HEK293 (cell line): ENCODE measurements at regions not wholly inside any gene's neighbourhood (a gene's known extent, or its start where the extent isn't known, plus 50 kb on each side); places are given as distances from the start of the nearest gene placed in this dataset.

Experiments
- CTCF ChIA-PET: fragments of 350-600 bp; formaldehyde crosslinking; extraction: SDS; loops from one replicate; lab custom pipeline; 2021; ENCODE audit warnings: antibody characterized with exemption; lab: Yijun Ruan, JAX
- POLR2A ChIA-PET: fragments of 300-600 bp; formaldehyde crosslinking; extraction: SDS; loops from one replicate; lab custom pipeline; 2020; ENCODE audit warnings: antibody characterized with exemption, inconsistent platforms; lab: Yijun Ruan, JAX
- H3K27ac ChIP-seq: fragments of 200-500 bp; sonication (Bioruptor generic); 2 replicates; pipeline ENCODE4 v1.5.1; 2014; ENCODE audit warnings: low read depth, low read length, control low read depth, inconsistent platforms; ENCODE audit errors: extremely low read depth
- H3K36me3 ChIP-seq, 2 experiments: fragments of 200-500 bp in 1 of 2; sonication (Bioruptor generic) in 1 of 2; 1 replicate in 1 of 2; 2 replicates in 1 of 2; pipeline ENCODE4 v1.5.1; 2014 to 2017; ENCODE audit warnings: inconsistent platforms in 2 of 2, low read length in 2 of 2; ENCODE audit not compliant: control insufficient read depth in 2 of 2, insufficient read depth in 1 of 2
- H3K4me1 ChIP-seq: fragments of 200-500 bp; sonication (Bioruptor generic); 2 replicates; pipeline ENCODE4 v1.5.1; 2014; ENCODE audit warnings: mild to moderate bottlenecking, low read length, inconsistent platforms; ENCODE audit not compliant: control insufficient read depth, insufficient read depth
- H3K4me3 ChIP-seq: 2 replicates; pipeline ENCODE4 v1.5.1; 2011; ENCODE audit warnings: low read depth, mild to moderate bottlenecking, control low read depth, low read length, moderate library complexity
- H3K9me3 ChIP-seq: fragments of 200-500 bp; sonication (Bioruptor generic); 2 replicates; pipeline ENCODE4 v1.5.1; 2014; ENCODE audit warnings: low read depth, low read length, inconsistent platforms; ENCODE audit not compliant: control insufficient read depth, insufficient read depth
- BCL11B ChIP-seq: fragments of 450-650 bp; formaldehyde crosslinking; IDR thresholded peaks from 2 replicates; pipeline ENCODE4 v1.5.1; 2016; ENCODE audit warnings: low read depth, missing biosample characterization, missing genetic modification characterization
- FEZF1 ChIP-seq: fragments of 450-650 bp; formaldehyde crosslinking; IDR thresholded peaks from 2 replicates; pipeline ENCODE4 v1.5.1; 2016; ENCODE audit warnings: missing biosample characterization, missing genetic modification characterization
- KLF8 ChIP-seq: fragments of 450-650 bp; formaldehyde crosslinking; IDR thresholded peaks from 2 replicates; pipeline ENCODE4 v1.5.1; 2016; ENCODE audit warnings: missing biosample characterization, missing genetic modification characterization
- OSR2 ChIP-seq: fragments of 450-650 bp; formaldehyde crosslinking; IDR thresholded peaks from 2 replicates; pipeline ENCODE4 v1.5.1; 2016; ENCODE audit warnings: missing biosample characterization, missing genetic modification characterization
- PRDM4 ChIP-seq: fragments of 450-650 bp; formaldehyde crosslinking; IDR thresholded peaks from 2 replicates; pipeline ENCODE4 v1.5.1; 2017; ENCODE audit warnings: missing biosample characterization, missing genetic modification characterization
- PRDM6 ChIP-seq: fragments of 450-650 bp; formaldehyde crosslinking; IDR thresholded peaks from 2 replicates; pipeline ENCODE4 v1.5.1; 2017; ENCODE audit warnings: missing biosample characterization, missing genetic modification characterization
- SP7 ChIP-seq: fragments of 450-650 bp; formaldehyde crosslinking; IDR thresholded peaks from 2 replicates; pipeline ENCODE4 v1.5.1; 2016; ENCODE audit warnings: missing biosample characterization, missing genetic modification characterization
- TRIM28 ChIP-seq: IDR thresholded peaks from 2 replicates; pipeline ENCODE4 v1.6.1; 2011; ENCODE audit warnings: low read length, control low read depth, borderline replicate concordance
- ZBTB49 ChIP-seq: fragments of 450-650 bp; formaldehyde crosslinking; IDR thresholded peaks from 2 replicates; pipeline ENCODE4 v1.5.1; 2016; ENCODE audit warnings: missing biosample characterization, missing genetic modification characterization, low read depth
- ZBTB6 ChIP-seq: fragments of 450-650 bp; formaldehyde crosslinking; IDR thresholded peaks from 2 replicates; pipeline ENCODE4 v1.5.1; 2017; ENCODE audit warnings: missing biosample characterization, missing genetic modification characterization
- ZNF10 ChIP-seq: fragments of 450-650 bp; formaldehyde crosslinking; IDR thresholded peaks from 2 replicates; pipeline ENCODE4 v1.5.1; 2017; ENCODE audit warnings: missing biosample characterization, missing genetic modification characterization
- ZNF155 ChIP-seq: fragments of 450-650 bp; formaldehyde crosslinking; IDR thresholded peaks from 2 replicates; pipeline ENCODE4 v1.5.1; 2016; ENCODE audit warnings: missing biosample characterization, missing genetic modification characterization
- ZNF274 ChIP-seq, 2 experiments: fragments of 200-500 bp in 1 of 2; fragments of 450-650 bp in 1 of 2; sonication (Bioruptor generic) in 1 of 2; formaldehyde crosslinking in 1 of 2; IDR thresholded peaks; 2 replicates each; pipeline versions ENCODE4 v1.5.1 to v1.6.1; 2014 to 2016; ENCODE audit warnings: borderline replicate concordance in 1 of 2, inconsistent platforms in 1 of 2, low read length in 1 of 2, missing biosample characterization in 1 of 2, missing genetic modification characterization in 1 of 2
- ZNF341 ChIP-seq: fragments of 450-650 bp; formaldehyde crosslinking; IDR thresholded peaks from 2 replicates; pipeline ENCODE4; 2016; ENCODE audit warnings: low read depth, missing biosample characterization, missing genetic modification characterization
- ZNF521 ChIP-seq: fragments of 450-650 bp; formaldehyde crosslinking; IDR thresholded peaks from 2 replicates; pipeline ENCODE4 v1.5.1; 2017; ENCODE audit warnings: missing biosample characterization, mild to moderate bottlenecking, missing genetic modification characterization
- ZNF544 ChIP-seq: fragments of 450-650 bp; formaldehyde crosslinking; IDR thresholded peaks from 2 replicates; pipeline ENCODE4 v1.5.0; 2017; ENCODE audit warnings: missing biosample characterization, missing genetic modification characterization
- ZNF555 ChIP-seq: fragments of 450-650 bp; formaldehyde crosslinking; conservative IDR thresholded peaks from 2 replicates; pipeline ENCODE4 v1.5.1; 2017; ENCODE audit warnings: missing biosample characterization, mild to moderate bottlenecking, missing genetic modification characterization, inconsistent platforms
- ZNF580 ChIP-seq: fragments of 450-650 bp; formaldehyde crosslinking; IDR thresholded peaks from 2 replicates; pipeline ENCODE4 v1.5.1; 2016; ENCODE audit warnings: missing biosample characterization, missing genetic modification characterization
- ZNF707 ChIP-seq: fragments of 450-650 bp; formaldehyde crosslinking; IDR thresholded peaks from 2 replicates; pipeline ENCODE4 v1.5.1; 2016; ENCODE audit warnings: missing biosample characterization, missing genetic modification characterization
- ZNF76 ChIP-seq: fragments of 450-650 bp; formaldehyde crosslinking; IDR thresholded peaks from 2 replicates; pipeline ENCODE4; 2016; ENCODE audit warnings: low read depth, missing biosample characterization, missing genetic modification characterization, borderline replicate concordance
- ZSCAN18 ChIP-seq: fragments of 450-650 bp; formaldehyde crosslinking; IDR thresholded peaks from 2 replicates; pipeline ENCODE4 v1.5.1; 2016; ENCODE audit warnings: missing biosample characterization, missing genetic modification characterization

GRCh38 chr5:133840168-133840567 lies 128.3 kb downstream of the C5orf15 start:
- Histone ChIP-seq H3K27ac (no peak overlapping the region), H3K4me3 (no peak overlapping the region), H3K9me3 (no peaks in the 10 kb centered on the region), H3K4me1 (peaks cover 6% of the 10 kb centered on the region), H3K36me3 (no peaks in the 10 kb centered on the region)
- POLR2A ChIA-PET: no interaction called here
- TF ChIP-seq KLF8 (tag by site-specific recombination) (no peak), ZNF10 (tag by site-specific recombination) (no peak), BCL11B (tag by site-specific recombination) (peak; percentile 69; the same call in 1 of the 2 replicates), ZNF341 (0 out of 2 replicates have a peak, but pooled peaks have one; percentile 10), ZNF521 (tag by site-specific recombination) (no peak), ZNF544 (tag by site-specific recombination) (no peak), TRIM28 (0 out of 2 replicates have a peak, but pooled peaks have one; percentile 32), ZBTB49 (tag by site-specific recombination) (no peak), ZNF274 (IDR thresholded peaks at IDR 0.05; ENCODE audit: low read length) (no peak), ZNF274 (tag by site-specific recombination; IDR thresholded peaks at IDR 0.05; ENCODE audit: borderline replicate concordance) (no peak), ZBTB6 (tag by site-specific recombination) (no peak), ZNF707 (tag by site-specific recombination) (no peak), PRDM4 (tag by site-specific recombination) (peak; percentile 72), ZNF76 (no peak), ZNF155 (tag by site-specific recombination) (no peak), ZNF580 (peak; percentile 86), ZSCAN18 (tag by site-specific recombination) (no peak), SP7 (tag by site-specific recombination) (peak; percentile 91), OSR2 (tag by site-specific recombination) (peak; percentile 38; the same call in 1 of the 2 replicates), PRDM6 (tag by site-specific recombination) (peak; percentile 80), FEZF1 (peak; percentile 67), ZNF555 (tag by site-specific recombination) (no peak)
- CTCF ChIA-PET: interaction anchor here (0.5 kb wide), 1 partner anchor 186 kb away, joined by 3 read pairs; no protein-coding TSS in a partner anchor
